ENCODE measurements at regions not wholly inside any gene's neighbourhood (a gene's known extent, or its start where the extent isn't known, plus 50 kb on each side); places are given as distances from the start of the nearest gene placed in this dataset.
"Not testable (repeated sequence)": the region's sequence is repeated elsewhere in the genome, so short reads cannot be mapped to it uniquely, and the experiment has no call there.

GRCh38 chr9:22214497-22215031 is 205.5 kb upstream of the CDKN2B start:
- Histone ChIP-seq H3K27me3 (ENCODE audit: control insufficient read depth in 2 of 2, insufficient read depth in 1 of 2, low read length in 1 of 2) (no peaks in the 10 kb centered on the region), H3K9me3 (ENCODE audit: control insufficient read depth in 2 of 2, insufficient read depth in 1 of 2, low read length in 1 of 2) (no peaks in the 10 kb centered on the region), H3K4me3 (ENCODE audit: low read length in 2 of 2) (no peak overlapping the region), H3K27ac (ENCODE audit: low read depth in 1 of 2, low read length in 1 of 2) (no peak overlapping the region), H3K4me1 (ENCODE audit: control insufficient read depth in 2 of 2, insufficient read depth in 2 of 2, low read length in 2 of 2) (no peaks in the 10 kb centered on the region), H3K36me3 (ENCODE audit: control insufficient read depth in 2 of 2, insufficient read depth in 2 of 2, low read length in 1 of 2) (no peaks in the 10 kb centered on the region)
- WGBS = 96% methylated on average over 2 of the region's 2 CpGs
- no peak for DNase-seq (ENCODE audit: low read depth in 6 of 9, low spot score in 9 of 9)

GRCh38 chr9:22215521-22215920 is 206.4 kb upstream of the CDKN2B start:
- Histone ChIP-seq H3K27ac (ENCODE audit: low read depth in 1 of 2, low read length in 1 of 2) (no peak overlapping the region), H3K4me1 (ENCODE audit: control insufficient read depth in 2 of 2, insufficient read depth in 2 of 2, low read length in 2 of 2) (no peaks in the 10 kb centered on the region), H3K27me3 (ENCODE audit: control insufficient read depth in 2 of 2, insufficient read depth in 1 of 2, low read length in 1 of 2) (no peaks in the 10 kb centered on the region), H3K9me3 (ENCODE audit: control insufficient read depth in 2 of 2, insufficient read depth in 1 of 2, low read length in 1 of 2) (no peaks in the 10 kb centered on the region), H3K4me3 (ENCODE audit: low read length in 2 of 2) (no peak overlapping the region), H3K36me3 (ENCODE audit: control insufficient read depth in 2 of 2, insufficient read depth in 2 of 2, low read length in 1 of 2) (no peaks in the 10 kb centered on the region)
- WGBS = 95% methylated on average over 3 of the region's 3 CpGs
- no peak for DNase-seq (ENCODE audit: low read depth in 6 of 9, low spot score in 9 of 9)

GRCh38 chr9:22216730-22217172 is 207.6 kb upstream of the CDKN2B start:
- H3K9me3 ChIP-seq (ENCODE audit: control insufficient read depth in 2 of 2, insufficient read depth in 1 of 2, low read length in 1 of 2) = no peaks in the 10 kb centered on the region
- H3K36me3 ChIP-seq (ENCODE audit: control insufficient read depth in 2 of 2, insufficient read depth in 2 of 2, low read length in 1 of 2) = no peaks in the 10 kb centered on the region
- no peaks in the 10 kb centered on the region for H3K4me1 ChIP-seq (ENCODE audit: control insufficient read depth in 2 of 2, insufficient read depth in 2 of 2, low read length in 2 of 2)
- DNase-seq (ENCODE audit: low read depth in 6 of 9, low spot score in 9 of 9) = no peak
- H3K27me3 ChIP-seq (ENCODE audit: control insufficient read depth in 2 of 2, insufficient read depth in 1 of 2, low read length in 1 of 2) = no peaks in the 10 kb centered on the region
- H3K27ac ChIP-seq (ENCODE audit: low read depth in 1 of 2, low read length in 1 of 2) = no peak overlapping the region
- no peak overlapping the region for H3K4me3 ChIP-seq (ENCODE audit: low read length in 2 of 2)
- WGBS = 92% methylated on average over 8 of the region's 8 CpGs

GRCh38 chr9:22217254-22217653 is 208.1 kb upstream of the CDKN2B start:
- 98% methylated on average over 2 of the region's 2 CpGs for WGBS
- no peaks in the 10 kb centered on the region for H3K36me3 ChIP-seq (ENCODE audit: control insufficient read depth in 2 of 2, insufficient read depth in 2 of 2, low read length in 1 of 2)
- no peak overlapping the region for H3K4me3 ChIP-seq (ENCODE audit: low read length in 2 of 2)
- no peaks in the 10 kb centered on the region for H3K27me3 ChIP-seq (ENCODE audit: control insufficient read depth in 2 of 2, insufficient read depth in 1 of 2, low read length in 1 of 2)
- no peaks in the 10 kb centered on the region for H3K9me3 ChIP-seq (ENCODE audit: control insufficient read depth in 2 of 2, insufficient read depth in 1 of 2, low read length in 1 of 2)
- no peaks in the 10 kb centered on the region for H3K4me1 ChIP-seq (ENCODE audit: control insufficient read depth in 2 of 2, insufficient read depth in 2 of 2, low read length in 2 of 2)
- H3K27ac ChIP-seq (ENCODE audit: low read depth in 1 of 2, low read length in 1 of 2) = no peak overlapping the region
- DNase-seq (ENCODE audit: low read depth in 6 of 9, low spot score in 9 of 9) = no peak

- not testable (repeated sequence) for H3K4me1 ChIP-seq (ENCODE audit: control insufficient read depth in 2 of 2, insufficient read depth in 2 of 2, low read length in 2 of 2); H3K27ac ChIP-seq (ENCODE audit: low read depth in 1 of 2, low read length in 1 of 2); H3K36me3 ChIP-seq (ENCODE audit: control insufficient read depth in 2 of 2, insufficient read depth in 2 of 2, low read length in 1 of 2); H3K27me3 ChIP-seq (ENCODE audit: control insufficient read depth in 2 of 2, insufficient read depth in 1 of 2, low read length in 1 of 2); DNase-seq (ENCODE audit: low read depth in 6 of 9, low spot score in 9 of 9); H3K4me3 ChIP-seq (ENCODE audit: low read length in 2 of 2)
- peaks cover 0 to 13% of the 10 kb centered on the region in 2 donors for H3K9me3 ChIP-seq (ENCODE audit: control insufficient read depth in 2 of 2, insufficient read depth in 1 of 2, low read length in 1 of 2)
- 96% methylated on average over 9 of the region's 9 CpGs for WGBS
Observed at GRCh38 chr9:22225856-22226255, 216.8 kb upstream of the CDKN2B start.

- Histone ChIP-seq H3K9me3 (ENCODE audit: control insufficient read depth in 2 of 2, insufficient read depth in 1 of 2, low read length in 1 of 2) (peaks cover 0 to 13% of the 10 kb centered on the region in 2 donors), H3K4me3 (ENCODE audit: low read length in 2 of 2) (no peak overlapping the region), H3K27ac (ENCODE audit: low read depth in 1 of 2, low read length in 1 of 2) (no peak overlapping the region), H3K27me3 (ENCODE audit: control insufficient read depth in 2 of 2, insufficient read depth in 1 of 2, low read length in 1 of 2) (no peaks in the 10 kb centered on the region), H3K36me3 (ENCODE audit: control insufficient read depth in 2 of 2, insufficient read depth in 2 of 2, low read length in 1 of 2) (no peaks in the 10 kb centered on the region), H3K4me1 (ENCODE audit: control insufficient read depth in 2 of 2, insufficient read depth in 2 of 2, low read length in 2 of 2) (no peaks in the 10 kb centered on the region)
- no peak for DNase-seq (ENCODE audit: low read depth in 6 of 9, low spot score in 9 of 9)
Observed at GRCh38 chr9:22227986-22228385, 218.6 kb upstream of the DMRTA1 start.

GRCh38 chr9:22228542-22228941 is 218.1 kb upstream of the DMRTA1 start:
- Histone ChIP-seq H3K9me3 (ENCODE audit: control insufficient read depth in 2 of 2, insufficient read depth in 1 of 2, low read length in 1 of 2) (peaks cover 0 to 13% of the 10 kb centered on the region in 2 donors), H3K4me1 (ENCODE audit: control insufficient read depth in 2 of 2, insufficient read depth in 2 of 2, low read length in 2 of 2) (no peaks in the 10 kb centered on the region), H3K4me3 (ENCODE audit: low read length in 2 of 2) (no peak overlapping the region), H3K27me3 (ENCODE audit: control insufficient read depth in 2 of 2, insufficient read depth in 1 of 2, low read length in 1 of 2) (no peaks in the 10 kb centered on the region), H3K36me3 (ENCODE audit: control insufficient read depth in 2 of 2, insufficient read depth in 2 of 2, low read length in 1 of 2) (no peaks in the 10 kb centered on the region), H3K27ac (ENCODE audit: low read depth in 1 of 2, low read length in 1 of 2) (no peak overlapping the region)
- DNase-seq (ENCODE audit: low read depth in 6 of 9, low spot score in 9 of 9) = no peak
- WGBS = 57% methylated on average over 3 of the region's 3 CpGs

GRCh38 chr9:22229069-22229468 is 217.6 kb upstream of the DMRTA1 start:
- Histone ChIP-seq H3K4me3 (ENCODE audit: low read length in 2 of 2) (no peak overlapping the region), H3K27ac (ENCODE audit: low read depth in 1 of 2, low read length in 1 of 2) (no peak overlapping the region), H3K36me3 (ENCODE audit: control insufficient read depth in 2 of 2, insufficient read depth in 2 of 2, low read length in 1 of 2) (no peaks in the 10 kb centered on the region), H3K9me3 (ENCODE audit: control insufficient read depth in 2 of 2, insufficient read depth in 1 of 2, low read length in 1 of 2) (peaks cover 0 to 13% of the 10 kb centered on the region in 2 donors), H3K4me1 (ENCODE audit: control insufficient read depth in 2 of 2, insufficient read depth in 2 of 2, low read length in 2 of 2) (no peaks in the 10 kb centered on the region), H3K27me3 (ENCODE audit: control insufficient read depth in 2 of 2, insufficient read depth in 1 of 2, low read length in 1 of 2) (no peaks in the 10 kb centered on the region)
- no peak for DNase-seq (ENCODE audit: low read depth in 6 of 9, low spot score in 9 of 9)
- WGBS = 91% methylated on average over 4 of the region's 4 CpGs

- DNase-seq (ENCODE audit: low read depth in 6 of 9, low spot score in 9 of 9); H3K4me1 ChIP-seq (ENCODE audit: control insufficient read depth in 2 of 2, insufficient read depth in 2 of 2, low read length in 2 of 2); H3K27me3 ChIP-seq (ENCODE audit: control insufficient read depth in 2 of 2, insufficient read depth in 1 of 2, low read length in 1 of 2); H3K27ac ChIP-seq (ENCODE audit: low read depth in 1 of 2, low read length in 1 of 2); H3K36me3 ChIP-seq (ENCODE audit: control insufficient read depth in 2 of 2, insufficient read depth in 2 of 2, low read length in 1 of 2); H3K4me3 ChIP-seq (ENCODE audit: low read length in 2 of 2): not testable (repeated sequence)
- peaks cover 0 to 13% of the 10 kb centered on the region in 2 donors for H3K9me3 ChIP-seq (ENCODE audit: control insufficient read depth in 2 of 2, insufficient read depth in 1 of 2, low read length in 1 of 2)
Observed at GRCh38 chr9:22231309-22231708, 215.3 kb upstream of the DMRTA1 start.

GRCh38 chr9:22232971-22233370 is 213.7 kb upstream of the DMRTA1 start:
- DNase-seq (ENCODE audit: low read depth in 6 of 9, low spot score in 9 of 9) = no peak
- Histone ChIP-seq H3K27ac (ENCODE audit: low read depth in 1 of 2, low read length in 1 of 2) (no peak overlapping the region), H3K27me3 (ENCODE audit: control insufficient read depth in 2 of 2, insufficient read depth in 1 of 2, low read length in 1 of 2) (no peaks in the 10 kb centered on the region), H3K36me3 (ENCODE audit: control insufficient read depth in 2 of 2, insufficient read depth in 2 of 2, low read length in 1 of 2) (no peaks in the 10 kb centered on the region), H3K4me1 (ENCODE audit: control insufficient read depth in 2 of 2, insufficient read depth in 2 of 2, low read length in 2 of 2) (no peaks in the 10 kb centered on the region), H3K4me3 (ENCODE audit: low read length in 2 of 2) (no peak overlapping the region), H3K9me3 (ENCODE audit: control insufficient read depth in 2 of 2, insufficient read depth in 1 of 2, low read length in 1 of 2) (peaks cover 0 to 13% of the 10 kb centered on the region in 2 donors)
- WGBS = 95% methylated on average over 1 of the region's 1 CpG
